Heart right ventricle (tissue), 16 donors: ENCODE measurements at regions not wholly inside any gene's neighbourhood (a gene's known extent, or its start where the extent isn't known, plus 50 kb on each side); places are given as distances from the start of the nearest gene placed in this dataset.

Experiments
- ATAC-seq, 8 donors: fragments of 200-7000 bp; cut with Tn5 transposase; one replicate each; pipeline ENCODE4 v1.9.1; 2020; ENCODE audit warnings: mild to moderate bottlenecking in 8 of 8, moderate library complexity in 8 of 8, moderate number of reproducible peaks in 1 of 8
- DNase-seq, 2 donors: peaks; one replicate each; pipeline ENCODE4 v3.0.0-alpha.2; 2020
- H3K27ac ChIP-seq, 10 donors: fragments of 200-600 bp; sonication (generic) in 2 of 10; one replicate each; pipeline versions ENCODE4 v1.5.0 to v1.8.0; 2020 to 2022; ENCODE audit warnings: mild to moderate bottlenecking in 3 of 10
- H3K27me3 ChIP-seq, 7 donors: fragments of 200-600 bp; one replicate each; pipeline ENCODE4 v1.8.0; 2021 to 2022; ENCODE audit warnings: mild to moderate bottlenecking in 2 of 7
- H3K36me3 ChIP-seq, 9 donors: fragments of 200-600 bp; sonication (generic) in 1 of 9; one replicate each; pipeline versions ENCODE4 v1.5.0 to v1.8.0; 2020 to 2022; ENCODE audit warnings: mild to moderate bottlenecking in 2 of 9
- H3K4me1 ChIP-seq, 9 donors: fragments of 200-600 bp; sonication (generic) in 1 of 9; one replicate each; pipeline versions ENCODE4 v1.5.0 to v1.8.0; 2020 to 2022; ENCODE audit warnings: mild to moderate bottlenecking in 4 of 9
- H3K4me3 ChIP-seq, 10 donors: fragments of 200-600 bp; sonication (generic) in 2 of 10; one replicate each; pipeline versions ENCODE4 v1.5.0 to v1.8.0; 2020 to 2022; ENCODE audit warnings: mild to moderate bottlenecking in 7 of 10, moderate library complexity in 2 of 10
- H3K9me3 ChIP-seq, 11 donors: fragments of 200-600 bp in 10 of 11; sonication (generic) in 2 of 11; one replicate each; pipeline versions ENCODE4 v1.5.0 to v1.8.0; 2013 to 2022; ENCODE audit warnings: mild to moderate bottlenecking in 2 of 11, control low read depth in 1 of 11, moderate library complexity in 1 of 11
- CTCF ChIP-seq, 9 donors: fragments of 200-600 bp; sonication (generic) in 2 of 9; IDR thresholded peaks; one replicate each; pipeline versions ENCODE4 v1.5.0 to v1.8.0; 2021 to 2022; ENCODE audit warnings: antibody characterized with exemption in 9 of 9, mild to moderate bottlenecking in 5 of 9, moderate library complexity in 1 of 9
- WGBS, 2 donors: extraction: QIAGEN DNeasy Blood & Tissue Kit; methylation state at CpG; one replicate each; pipeline ENCODE4 v1.1.7; 2013; ENCODE audit warnings: inconsistent platforms in 1 of 2; 5-methylcytosine and 5-hydroxymethylcytosine counted together
- intact Hi-C, 10 donors: fragments of 100-400 bp; cut with DNase I; formaldehyde crosslinking; loops; one replicate each; pipeline versions ENCODE4 v1.11.1 to v1.14.2; 2022
- donor health status: Arrhythmogenic right ventricular cardiomyopathy.
- donor health status: ischemic (EF 13 %, LVEDD 7.1; RV severe dilation, severe dysfunction).
- donor health status: healthy with polysubstance abuse.
- donor health status: DM: no; HTN: yes; CAD: no.
- donor health status: DM: no; HTN: no; CAD: no.
- donor health status: ischemic (EF 25% LVEDD 6.9; RV normal size, moderate dysfunction).
- donor health status: ischemic (EF 25% LVEDD 5.7; RV mildly dilated, moderate dysfunction).
- donor health status: healthy.
- donor health status: DM: yes; HTN: yes; CAD: no.
- donor health status: Ischemic cardiomyopathy.
- donor health status: ischemic (EF 35%, LVEDD 5.7; RV mildly dilated, moderate dysfunction).
- donor health status: nonischemic (EF 11% LVEDD 7.7; RV severe dilation, severe dysfunction).
- donor health status: DM: yes; HTN: yes; CAD: no.
- donor health status: PGD.
- donor health status: ischemic (EF 29% LVEDD 5.4; RV normal size, mild dysfunction).
- donor health status: nonischemic (EF 23%, LVEDD 6.1; RV moderate dilation, normal function).

DNA sequence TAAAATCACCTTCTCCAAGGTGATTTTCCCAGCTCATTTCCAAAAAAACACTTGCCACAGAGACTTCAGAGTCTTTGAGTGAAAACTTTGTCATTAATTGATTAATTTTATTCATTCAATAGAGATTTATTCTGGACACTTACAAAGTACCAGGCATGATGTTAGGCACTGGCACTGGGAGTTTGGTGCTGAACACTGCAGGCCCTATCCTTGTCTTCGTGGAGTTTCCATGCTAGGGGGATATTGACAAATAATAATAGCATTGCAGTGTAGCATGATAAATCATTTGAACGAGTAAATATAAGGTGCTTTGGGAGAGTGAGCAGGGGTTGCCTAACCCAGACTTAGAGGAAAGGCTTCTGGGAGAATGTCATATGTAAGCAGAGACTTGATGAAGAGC, 145.7 kb downstream of the SOX4 start:
- 87 to 95% methylated on average over 2 of the region's 2 CpGs for WGBS, 2 donors

GRCh38 chr6:21739838-21740237, 146.3 kb downstream of the SOX4 start:
- no peak for TF ChIP-seq CTCF (IDR thresholded peaks at IDR 0.05)
- no peak for DNase-seq
- no peak for ATAC-seq
- intact Hi-C loops: loop anchor here in 1 of 10 donors (10.0 kb wide), 1 partner anchor 145 kb away; the partner anchor contains the start of gene SOX4
- no peaks in the 10 kb centered on the region for H3K9me3 ChIP-seq
- no peaks in the 10 kb centered on the region for H3K27me3 ChIP-seq
- peaks cover 0 to 30% (median 18%) of the 10 kb centered on the region in 9 donors for H3K4me1 ChIP-seq
- WGBS, 2 donors: 77 to 81% methylated on average over 5 of the region's 5 CpGs
- H3K27ac ChIP-seq: no peak overlapping the region
- no peaks in the 10 kb centered on the region for H3K36me3 ChIP-seq
- H3K4me3 ChIP-seq: no peak overlapping the region

More for the DNA sequence above, 145.7 kb downstream of the SOX4 start:
- Histone ChIP-seq H3K9me3 (no peaks in the 10 kb centered on the region), H3K36me3 (no peaks in the 10 kb centered on the region), H3K27ac (no peak overlapping the region), H3K4me1 (peaks cover 0 to 30% (median 18%) of the 10 kb centered on the region in 9 donors), H3K4me3 (no peak overlapping the region), H3K27me3 (no peaks in the 10 kb centered on the region)
- DNase-seq: no peak
- no peak for ATAC-seq
- no peak for TF ChIP-seq CTCF (IDR thresholded peaks at IDR 0.05)
- intact Hi-C loops: no loop called here

DNA sequence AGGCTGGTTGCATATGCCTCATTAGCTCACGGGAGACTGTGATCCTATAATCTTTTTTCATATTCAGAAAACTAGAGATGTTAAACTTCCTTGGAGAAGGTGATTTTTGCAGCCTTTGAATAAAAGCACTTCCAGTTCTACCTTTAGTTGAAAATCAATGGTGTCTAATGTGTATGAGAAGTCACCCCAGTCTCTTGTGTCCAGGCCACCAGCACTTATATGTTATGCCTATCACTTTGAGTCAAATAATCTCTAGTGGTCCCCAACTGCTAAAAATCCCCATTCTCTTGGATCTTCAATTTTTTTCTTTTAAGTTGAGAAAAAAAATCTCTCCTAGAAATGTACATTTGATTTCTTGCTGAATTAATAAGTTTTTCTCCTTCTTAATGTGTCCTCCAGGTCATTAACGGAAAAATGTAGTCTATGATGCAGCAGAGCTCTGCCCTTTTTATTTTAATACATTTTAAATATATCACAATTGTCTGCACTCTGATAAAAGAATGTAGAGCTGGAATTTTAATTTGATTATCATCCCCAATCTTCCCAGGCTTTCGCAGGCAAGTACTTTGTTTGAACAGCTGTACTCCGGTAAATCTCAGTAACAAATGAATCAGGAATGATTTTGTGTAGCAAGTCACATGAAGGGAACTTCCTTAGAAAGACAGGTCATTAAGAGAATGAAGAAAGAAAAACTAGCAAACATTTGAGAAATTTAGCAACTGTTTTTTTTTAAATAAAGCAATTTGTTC, 147.0 kb downstream of the SOX4 start:
- WGBS, 2 donors: 58 to 78% methylated on average over 4 of the region's 4 CpGs
- Histone ChIP-seq H3K4me3 (no peak overlapping the region), H3K27me3 (no peaks in the 10 kb centered on the region), H3K36me3 (no peaks in the 10 kb centered on the region), H3K9me3 (no peaks in the 10 kb centered on the region), H3K27ac (peak overlapping the region in 3 of 10 donors; percentile 29 to 67 (median 42)), H3K4me1 (peaks cover 0 to 30% (median 18%) of the 10 kb centered on the region in 9 donors)
- peak in 1 of 8 donors; percentile 55 for ATAC-seq
- TF ChIP-seq CTCF (IDR thresholded peaks at IDR 0.05): no peak
- intact Hi-C loops: loop anchor here in 1 of 10 donors (10.0 kb wide), 1 partner anchor 146 kb away; the partner anchor contains the start of gene SOX4
- no peak for DNase-seq

DNA sequence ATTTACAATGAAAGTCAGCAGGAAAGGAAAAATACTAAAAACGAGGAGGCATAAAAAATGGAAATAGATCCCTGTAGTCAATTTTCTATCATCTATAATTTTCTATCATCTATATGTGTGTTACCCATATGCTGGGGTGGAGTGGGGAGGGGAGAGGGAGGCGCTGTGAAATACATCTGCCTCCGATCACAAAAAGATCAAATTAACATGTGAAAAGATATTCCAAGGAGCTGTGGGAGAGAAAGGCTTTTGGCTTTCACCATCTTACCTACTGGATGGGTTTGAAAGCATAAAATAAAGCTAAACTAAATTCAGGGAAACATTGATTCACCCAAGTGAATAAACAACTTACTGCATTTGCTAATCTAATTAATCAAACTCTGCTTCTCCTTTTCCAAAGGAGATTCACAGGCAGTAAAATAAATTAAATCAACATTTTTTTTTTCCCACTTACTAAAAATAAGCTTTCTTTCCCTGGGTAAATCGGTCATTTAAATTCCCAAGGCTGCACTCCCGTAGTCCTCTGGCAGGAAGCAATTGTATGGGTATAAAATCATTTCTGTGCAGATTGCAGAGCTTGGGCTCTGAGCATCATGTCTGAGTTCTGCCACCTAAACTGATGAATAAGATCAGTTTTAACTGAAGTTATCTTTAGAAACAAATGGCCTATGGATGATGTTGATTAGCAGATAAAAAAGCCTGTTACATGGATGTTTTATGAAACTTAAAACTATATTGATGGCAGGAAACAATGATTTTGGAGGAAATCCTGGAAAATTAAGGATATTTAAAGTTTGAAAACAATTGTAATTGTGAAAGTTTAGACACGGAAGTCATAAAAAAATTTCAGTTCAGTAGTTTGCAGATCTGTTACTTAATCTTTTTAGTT, 147.9 kb downstream of the SOX4 start:
- Histone ChIP-seq H3K27ac (peak overlapping the region in 6 of 10 donors; percentile 12 to 67 (median 36)), H3K36me3 (no peaks in the 10 kb centered on the region), H3K4me3 (peak overlapping the region in 2 of 10 donors; percentile 1 to 6), H3K9me3 (no peaks in the 10 kb centered on the region), H3K27me3 (no peaks in the 10 kb centered on the region), H3K4me1 (peaks cover 0 to 30% (median 18%) of the 10 kb centered on the region in 9 donors)
- 47 to 57% methylated on average over 6 of the region's 6 CpGs for WGBS, 2 donors
- ATAC-seq (no peak), DNase-seq (no peak)
- intact Hi-C loops: loop anchor here in 1 of 10 donors (10.0 kb wide), 1 partner anchor 147 kb away; the partner anchor contains the start of gene SOX4
- no peak for TF ChIP-seq CTCF (IDR thresholded peaks at IDR 0.05)
